Epithelial cell of esophagus (primary cell): ENCODE measurements at regions not wholly inside any gene's neighbourhood (a gene's known extent, or its start where the extent isn't known, plus 50 kb on each side); places are given as distances from the start of the nearest gene placed in this dataset.

Experiments used
- DNase-seq: peaks from one replicate; pipeline ENCODE4 v3.0.0; 2010; ENCODE audit warnings: low read depth
- H3K4me3 ChIP-seq: 2 replicates; pipeline ENCODE4 v1.5.1; 2011; ENCODE audit warnings: mild to moderate bottlenecking, low read length, control low read depth
- CTCF ChIP-seq: IDR thresholded peaks from 2 replicates; pipeline ENCODE4 v1.5.1; 2011; ENCODE audit warnings: low read depth, mild to moderate bottlenecking, low read length, control low read depth, inconsistent platforms; ENCODE audit not compliant: insufficient read depth; ENCODE audit errors: missing control alignments

DNA sequence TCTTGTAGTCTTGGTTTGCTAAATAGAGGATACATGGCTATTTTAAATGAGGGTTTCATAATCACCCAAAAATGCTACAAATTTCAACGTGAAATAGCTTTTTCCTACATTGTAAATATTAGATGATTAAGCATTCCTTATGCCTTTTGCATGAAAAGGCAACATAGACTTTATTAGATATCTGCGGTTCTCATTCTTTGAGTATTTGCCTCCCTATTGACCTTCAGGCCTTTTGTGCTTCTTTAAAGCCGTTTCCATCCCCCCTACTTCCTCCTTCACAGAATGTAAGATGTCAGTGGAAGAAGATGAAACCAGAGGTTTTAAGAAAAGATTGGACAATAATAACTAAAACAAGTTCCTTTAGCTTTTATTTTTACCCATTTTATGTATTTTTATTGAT lies 144.1 kb downstream of the UBE2E3 start:
- no peak for DNase-seq

GRCh38 chr2:181125359-181125758 lies 145.0 kb downstream of the UBE2E3 start:
- DNase-seq = no peak
- TF ChIP-seq CTCF = no peak

More for the DNA sequence above, 144.1 kb downstream of the UBE2E3 start:
- H3K4me3 ChIP-seq = no peak overlapping the region
- no peak for TF ChIP-seq CTCF

DNA sequence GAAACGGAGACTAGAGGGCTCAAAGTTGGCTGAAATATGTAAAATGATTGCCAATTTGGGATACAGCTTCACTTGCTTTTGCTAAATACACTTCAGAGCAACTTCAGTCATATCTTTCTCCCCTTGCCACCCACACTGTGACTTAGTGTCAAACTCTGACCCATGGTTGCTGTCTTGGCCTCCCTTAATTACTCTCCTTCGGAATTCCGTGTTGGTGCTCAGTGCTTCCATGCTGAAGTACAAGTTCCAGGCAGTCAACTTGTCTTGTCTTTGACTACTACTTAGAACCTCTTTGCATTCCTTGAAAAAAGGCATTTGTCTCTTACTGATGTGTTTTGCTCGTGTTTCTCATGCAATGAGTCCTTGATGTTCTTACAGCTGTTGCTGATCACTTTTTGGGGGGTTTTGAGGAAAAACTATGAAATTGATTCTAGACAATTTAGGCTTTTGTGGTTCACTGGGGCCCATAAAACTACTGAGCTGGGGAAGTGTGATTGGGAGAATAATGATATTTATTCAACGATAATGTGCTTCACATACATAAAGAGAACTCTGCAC lies 146.0 kb downstream of the UBE2E3 start:
- TF ChIP-seq CTCF = no peak
- H3K4me3 ChIP-seq = no peak overlapping the region
- DNase-seq = no peak

More at GRCh38 chr2:181125359-181125758, 145.0 kb downstream of the UBE2E3 start:
- no peak overlapping the region for H3K4me3 ChIP-seq

DNA sequence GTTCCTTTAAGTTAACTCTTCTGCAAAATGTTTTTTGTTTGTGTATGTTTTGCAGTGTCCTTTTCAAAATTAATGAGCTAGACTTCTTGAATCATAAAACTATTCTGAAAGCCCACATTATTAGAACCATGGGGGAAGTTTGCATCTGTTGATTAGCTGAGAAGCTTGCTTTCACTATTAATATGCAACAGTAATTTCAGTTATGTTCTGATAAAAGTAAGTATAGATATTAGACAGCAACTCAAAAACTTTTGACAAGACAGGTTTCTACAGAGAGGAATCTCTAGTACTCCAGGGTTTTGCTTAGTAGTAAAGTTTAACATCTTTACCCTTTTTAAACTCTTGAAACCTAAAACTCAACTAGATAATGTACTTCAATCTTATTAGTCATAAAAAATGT lies 147.8 kb downstream of the UBE2E3 start:
- no peak overlapping the region for H3K4me3 ChIP-seq
- DNase-seq = no peak
- TF ChIP-seq CTCF = no peak

- TF ChIP-seq CTCF = no peak
- no peak for DNase-seq
- no peak overlapping the region for H3K4me3 ChIP-seq
These were observed 149.1 kb downstream of the UBE2E3 start for GRCh38 chr2:181129364-181130056.

- no peak for DNase-seq
- no peak overlapping the region for H3K4me3 ChIP-seq
- TF ChIP-seq CTCF = no peak
These were observed 150.3 kb downstream of the UBE2E3 start for GRCh38 chr2:181130686-181131085.

- H3K4me3 ChIP-seq = no peak overlapping the region
- no peak for TF ChIP-seq CTCF
- no peak for DNase-seq
These were observed 151.2 kb downstream of the UBE2E3 start for GRCh38 chr2:181131584-181131983.
